HAP-1 (cell line): ENCODE measurements at regions not wholly inside any gene's neighbourhood (a gene's known extent, or its start where the extent isn't known, plus 50 kb on each side); places are given as distances from the start of the nearest gene placed in this dataset.

Source experiments
- DNase-seq, 2 experiments: peaks; one replicate each; pipeline ENCODE4 v3.0.0-alpha.2; 2016 to 2020; ENCODE audit warnings: low spot score in 2 of 2
- H3K27me3 ChIP-seq: fragments of 250-450 bp; sonication (Bioruptor Pico); 2 replicates; pipeline ENCODE4 v1.5.1; 2020; ENCODE audit warnings: low read depth, mild to moderate bottlenecking, moderate library complexity
- H3K36me3 ChIP-seq: fragments of 250-450 bp; sonication (Bioruptor Pico); replicated peaks from 2 replicates; pipeline ENCODE4 v1.5.1; 2020; ENCODE audit warnings: mild to moderate bottlenecking
- H3K4me1 ChIP-seq: fragments of 250-450 bp; sonication (Bioruptor Pico); 2 replicates; pipeline ENCODE4 v1.5.1; 2020; ENCODE audit warnings: mild to moderate bottlenecking
- H3K4me3 ChIP-seq: fragments of 250-450 bp; sonication (Bioruptor Pico); 2 replicates; pipeline ENCODE4 v1.5.1; 2020; ENCODE audit warnings: mild to moderate bottlenecking, moderate library complexity
- H3K9me3 ChIP-seq: fragments of 250-450 bp; sonication (Bioruptor Pico); 2 replicates; pipeline ENCODE4 v1.5.1; 2020; ENCODE audit warnings: mild to moderate bottlenecking, moderate library complexity
- in situ Hi-C: fragments of 300-500 bp; cut with MboI; formaldehyde crosslinking; loops from 3 replicates; pipeline ENCODE4 v1.14.3; 2020; ENCODE audit warnings: low sequenced_read_pairs, inconsistent platforms, mixed read lengths

DNA sequence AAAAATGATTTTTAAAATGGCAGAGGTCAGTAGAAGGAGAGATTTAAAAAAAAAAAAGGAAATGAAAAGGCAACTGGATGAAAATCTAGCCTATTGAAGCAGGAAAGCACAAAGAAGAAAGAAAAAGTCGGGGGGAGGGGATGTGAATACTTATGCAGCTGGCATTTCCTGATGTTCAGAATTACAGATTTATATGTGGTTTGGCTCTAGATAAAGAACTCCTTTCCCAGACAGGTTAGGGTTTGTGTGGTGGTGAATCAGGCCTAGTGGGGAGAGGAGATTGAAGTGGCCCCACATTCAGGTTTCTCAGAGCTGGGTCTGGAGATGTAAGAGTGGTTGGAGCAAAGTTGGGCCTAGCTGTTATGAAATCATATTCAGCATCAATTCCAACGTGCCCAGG, 394.4 kb downstream of the FIGN start:
- H3K9me3 ChIP-seq: no peaks in the 10 kb centered on the region
- DNase-seq: no peak

DNA sequence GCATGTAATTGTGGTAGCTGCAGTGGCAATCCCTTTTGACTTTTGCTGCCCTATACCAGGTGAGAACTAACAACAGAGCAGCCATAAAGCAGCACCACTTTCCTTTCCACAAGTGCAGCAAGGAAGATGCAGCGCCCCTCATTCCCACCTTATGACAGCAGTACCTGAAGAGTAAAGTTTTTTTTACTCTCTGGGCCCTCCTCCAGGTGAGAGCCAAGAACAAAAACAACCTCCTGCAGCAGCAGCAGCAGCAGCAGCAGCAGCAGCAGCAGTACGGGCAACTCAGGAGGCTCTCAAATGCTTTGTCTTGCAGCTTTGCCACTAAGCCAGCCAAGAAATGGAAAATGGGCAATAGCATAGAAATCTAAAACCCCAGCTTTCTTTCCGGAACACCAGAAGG, 397.5 kb downstream of the FIGN start:
- no peaks in the 10 kb centered on the region for H3K36me3 ChIP-seq
- no peaks in the 10 kb centered on the region for H3K9me3 ChIP-seq
- peaks cover 5% of the 10 kb centered on the region; the same call in 1 of the 2 replicates for H3K27me3 ChIP-seq
- no peaks in the 10 kb centered on the region for H3K4me1 ChIP-seq
- H3K4me3 ChIP-seq: no peak overlapping the region
- DNase-seq: no peak
- in situ Hi-C loops: no loop called here

More for the DNA sequence above, 394.4 kb downstream of the FIGN start:
- Histone ChIP-seq H3K27me3 (no peaks in the 10 kb centered on the region), H3K36me3 (no peaks in the 10 kb centered on the region), H3K4me1 (no peaks in the 10 kb centered on the region), H3K4me3 (no peak overlapping the region)
- in situ Hi-C loops: no loop called here

GRCh38 chr2:163324677-163325076, 411.1 kb downstream of the FIGN start:
- Histone ChIP-seq H3K27me3 (peaks cover 2% of the 10 kb centered on the region; the same call in 1 of the 2 replicates), H3K4me3 (no peak overlapping the region), H3K36me3 (no peaks in the 10 kb centered on the region), H3K9me3 (no peaks in the 10 kb centered on the region), H3K4me1 (no peaks in the 10 kb centered on the region)
- in situ Hi-C loops: no loop called here
- DNase-seq: no peak

GRCh38 chr2:163319006-163319405, 416.8 kb downstream of the FIGN start:
- Histone ChIP-seq H3K27me3 (no peaks in the 10 kb centered on the region), H3K9me3 (no peaks in the 10 kb centered on the region), H3K4me3 (no peak overlapping the region), H3K4me1 (no peaks in the 10 kb centered on the region), H3K36me3 (no peaks in the 10 kb centered on the region)
- in situ Hi-C loops: no loop called here
- no peak for DNase-seq

GRCh38 chr2:163314712-163315111, 421.1 kb downstream of the FIGN start:
- H3K9me3 ChIP-seq: no peaks in the 10 kb centered on the region
- DNase-seq: no peak
- H3K4me1 ChIP-seq: no peaks in the 10 kb centered on the region
- in situ Hi-C loops: no loop called here
- no peaks in the 10 kb centered on the region for H3K36me3 ChIP-seq
- no peaks in the 10 kb centered on the region for H3K27me3 ChIP-seq
- H3K4me3 ChIP-seq: no peak overlapping the region

DNA sequence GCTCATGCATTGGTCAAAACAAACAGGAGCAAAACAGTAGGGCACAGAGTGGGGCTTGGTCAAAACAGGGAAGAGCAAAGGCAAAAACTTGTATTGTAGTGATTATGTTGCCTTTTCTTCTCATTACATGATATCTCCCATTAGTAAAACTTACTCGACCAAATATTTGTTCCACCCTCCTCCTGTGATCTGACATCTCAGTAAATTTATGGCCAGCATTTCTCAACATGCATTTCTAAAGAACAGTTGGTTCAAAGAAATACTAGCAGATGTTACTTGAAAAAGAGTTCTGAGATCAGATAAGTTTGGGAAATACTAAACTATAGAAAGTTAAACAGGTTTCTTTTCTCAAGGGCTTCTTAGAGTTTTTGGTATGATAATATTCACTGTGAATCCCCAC, 423.1 kb downstream of the FIGN start:
- H3K36me3 ChIP-seq: no peaks in the 10 kb centered on the region
- no peaks in the 10 kb centered on the region for H3K9me3 ChIP-seq
- in situ Hi-C loops: no loop called here
- no peaks in the 10 kb centered on the region for H3K4me1 ChIP-seq
- no peaks in the 10 kb centered on the region for H3K27me3 ChIP-seq
- H3K4me3 ChIP-seq: no peak overlapping the region
- no peak for DNase-seq

- Histone ChIP-seq H3K9me3 (no peaks in the 10 kb centered on the region; the same call in 1 of the 2 replicates), H3K27me3 (no peaks in the 10 kb centered on the region), H3K4me1 (no peaks in the 10 kb centered on the region), H3K4me3 (no peak overlapping the region), H3K36me3 (no peaks in the 10 kb centered on the region)
- in situ Hi-C loops: no loop called here
- DNase-seq: no peak
Measured at GRCh38 chr2:163306647-163307046, 429.2 kb downstream of the FIGN start.

DNA sequence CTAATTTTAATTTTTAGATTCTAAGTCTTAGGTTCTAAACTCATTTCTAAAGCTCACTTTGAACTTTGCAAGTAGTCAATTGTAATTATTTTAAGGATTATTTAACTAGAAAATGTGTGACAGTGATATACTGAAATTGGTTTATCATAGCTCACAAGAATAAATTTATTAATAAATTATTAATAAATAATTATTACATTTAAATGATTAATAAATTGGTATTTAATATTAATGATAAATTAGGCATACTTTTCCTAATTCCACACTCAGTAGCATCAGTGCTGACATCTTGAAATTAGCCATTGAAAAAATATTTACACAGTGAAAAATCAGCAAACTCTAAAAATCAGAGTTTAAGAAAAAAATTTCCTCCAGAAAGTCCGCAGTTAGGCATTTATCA, 433.7 kb downstream of the FIGN start:
- Histone ChIP-seq H3K36me3 (no peaks in the 10 kb centered on the region), H3K4me1 (no peaks in the 10 kb centered on the region), H3K9me3 (no peaks in the 10 kb centered on the region; the same call in 1 of the 2 replicates), H3K4me3 (no peak overlapping the region), H3K27me3 (0 out of 2 replicates have a peak, but pooled peaks cover 2% of the 10 kb centered on the region)
- DNase-seq: no peak
- in situ Hi-C loops: no loop called here

GRCh38 chr2:163291790-163292189, 444.0 kb downstream of the FIGN start:
- Histone ChIP-seq H3K4me1 (no peaks in the 10 kb centered on the region), H3K36me3 (no peaks in the 10 kb centered on the region), H3K27me3 (peaks cover 2% of the 10 kb centered on the region; the same call in 1 of the 2 replicates), H3K4me3 (no peak overlapping the region), H3K9me3 (no peaks in the 10 kb centered on the region)
- DNase-seq: no peak
- in situ Hi-C loops: no loop called here

- in situ Hi-C loops: no loop called here
Measured at GRCh38 chr2:163281717-163282116, 443.1 kb upstream of the KCNH7 start.

GRCh38 chr2:163269374-163270021, 430.9 kb upstream of the KCNH7 start:
- DNase-seq: no peak

More at GRCh38 chr2:163281717-163282116, 443.1 kb upstream of the KCNH7 start:
- no peaks in the 10 kb centered on the region for H3K36me3 ChIP-seq
- no peak overlapping the region for H3K4me3 ChIP-seq
- no peak for DNase-seq
- H3K27me3 ChIP-seq: no peaks in the 10 kb centered on the region
- H3K4me1 ChIP-seq: no peaks in the 10 kb centered on the region
- H3K9me3 ChIP-seq: no peaks in the 10 kb centered on the region

GRCh38 chr2:163266772-163267171, 428.2 kb upstream of the KCNH7 start:
- Histone ChIP-seq H3K27me3 (no peaks in the 10 kb centered on the region; the same call in none of the 2 replicates), H3K9me3 (no peaks in the 10 kb centered on the region; the same call in 1 of the 2 replicates), H3K4me1 (peaks cover 3% of the 10 kb centered on the region; the same call in 1 of the 2 replicates), H3K36me3 (no peaks in the 10 kb centered on the region), H3K4me3 (no peak overlapping the region)
- in situ Hi-C loops: no loop called here
- DNase-seq: peak in 1 of 2 experiments; percentile 60

More at GRCh38 chr2:163269374-163270021, 430.9 kb upstream of the KCNH7 start:
- Histone ChIP-seq H3K27me3 (no peaks in the 10 kb centered on the region; the same call in 1 of the 2 replicates), H3K9me3 (no peaks in the 10 kb centered on the region; the same call in 1 of the 2 replicates), H3K36me3 (no peaks in the 10 kb centered on the region), H3K4me3 (no peak overlapping the region), H3K4me1 (peaks cover 3% of the 10 kb centered on the region; the same call in 1 of the 2 replicates)
- in situ Hi-C loops: no loop called here

DNA sequence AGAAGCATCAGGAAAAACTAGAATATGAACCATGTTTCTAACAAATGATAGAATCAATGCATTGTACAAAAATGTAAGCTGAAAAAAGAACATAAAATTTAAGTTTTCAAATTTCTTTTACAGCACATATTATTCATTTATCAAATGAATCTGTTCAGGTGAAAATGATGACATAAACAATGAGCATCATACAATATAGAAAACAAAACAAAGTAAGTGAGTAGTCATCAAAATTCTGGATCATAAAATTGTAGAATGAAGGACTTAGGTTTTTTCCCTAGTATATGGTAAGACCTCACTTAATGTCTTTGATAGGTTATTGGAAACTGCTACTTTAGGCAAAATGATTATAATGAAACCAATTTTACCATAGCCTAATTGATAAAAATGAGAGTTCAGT, 427.0 kb upstream of the KCNH7 start:
- H3K27me3 ChIP-seq: no peaks in the 10 kb centered on the region; the same call in none of the 2 replicates
- in situ Hi-C loops: no loop called here
- no peaks in the 10 kb centered on the region for H3K36me3 ChIP-seq
- H3K9me3 ChIP-seq: no peaks in the 10 kb centered on the region; the same call in 1 of the 2 replicates
- peaks cover 3% of the 10 kb centered on the region; the same call in 1 of the 2 replicates for H3K4me1 ChIP-seq
- no peak for DNase-seq
- H3K4me3 ChIP-seq: no peak overlapping the region

- H3K36me3 ChIP-seq: no peaks in the 10 kb centered on the region
- no peak for DNase-seq
- in situ Hi-C loops: no loop called here
Measured at GRCh38 chr2:163264341-163264740, 425.8 kb upstream of the KCNH7 start.

More at GRCh38 chr2:163264341-163264740, 425.8 kb upstream of the KCNH7 start:
- no peaks in the 10 kb centered on the region; the same call in none of the 2 replicates for H3K27me3 ChIP-seq
- H3K9me3 ChIP-seq: no peaks in the 10 kb centered on the region; the same call in 1 of the 2 replicates
- H3K4me3 ChIP-seq: no peak overlapping the region
- H3K4me1 ChIP-seq: peaks cover 3% of the 10 kb centered on the region; the same call in 1 of the 2 replicates
